OCI-LY7 (cell line): ENCODE measurements at regions not wholly inside any gene's neighbourhood (a gene's known extent, or its start where the extent isn't known, plus 50 kb on each side); places are given as distances from the start of the nearest gene placed in this dataset.

Experiments used
- BruUV-seq: library from RNA; stranded (reverse); fragments of 400-500 nt; replicated peaks from 2 replicates; lab custom pipeline; 2021; lab: Mats Ljungman, UMichigan
- CTCF ChIA-PET: fragments of 300-600 bp; sonication (Branson Sonifier 250); formaldehyde crosslinking; loops from one replicate; lab custom pipeline; 2022; ENCODE audit warnings: antibody characterized with exemption; ENCODE audit not compliant: unreplicated experiment; lab: Charles Lee
- POLR2A ChIA-PET: fragments of 300-600 bp; sonication (Branson Sonifier 250); formaldehyde crosslinking; loops from one replicate; lab custom pipeline; 2022; ENCODE audit warnings: antibody characterized with exemption; lab: Charles Lee
- DNase-seq: peaks from one replicate; pipeline ENCODE4 v3.0.0-alpha.2; 2015; ENCODE audit warnings: low spot score
- H2AFZ ChIP-seq: fragments of 200-600 bp; sonication (generic), shearing (Covaris generic); 2 replicates; pipeline ENCODE4 v1.6.1; 2014; ENCODE audit warnings: mild to moderate bottlenecking, antibody characterized with exemption, low read length, moderate library complexity
- H3K27ac ChIP-seq: fragments of 200-600 bp; sonication (generic); 2 replicates; pipeline ENCODE4 v1.5.1; 2014; ENCODE audit warnings: mixed run types, low read depth, mild to moderate bottlenecking, moderate library complexity, low read length, inconsistent platforms; ENCODE audit not compliant: poor library complexity, severe bottlenecking
- H3K36me3 ChIP-seq: fragments of 200-600 bp; sonication (generic); 2 replicates; pipeline ENCODE4 v1.6.1; 2014; ENCODE audit warnings: mild to moderate bottlenecking, antibody characterized with exemption, low read length, moderate library complexity, mixed read lengths; ENCODE audit not compliant: insufficient read depth
- H3K4me1 ChIP-seq: fragments of 200-600 bp; sonication (generic); 2 replicates; pipeline ENCODE4 v1.5.1; 2014; ENCODE audit warnings: mild to moderate bottlenecking, low read length; ENCODE audit not compliant: insufficient read depth, poor library complexity, severe bottlenecking
- H3K4me2 ChIP-seq: fragments of 200-600 bp; sonication (generic); 2 replicates; pipeline ENCODE4 v1.6.1; 2014; ENCODE audit warnings: mild to moderate bottlenecking, low read length
- H3K4me3 ChIP-seq: fragments of 200-600 bp; sonication (generic); 2 replicates; pipeline ENCODE4 v1.5.1; 2014; ENCODE audit warnings: mild to moderate bottlenecking, low read depth, low read length; ENCODE audit not compliant: poor library complexity, severe bottlenecking
- H3K79me2 ChIP-seq: fragments of 200-600 bp; sonication (generic); 2 replicates; pipeline ENCODE4 v1.6.1; 2016; ENCODE audit warnings: low read depth, mild to moderate bottlenecking, low read length, moderate library complexity, mixed read lengths; ENCODE audit not compliant: insufficient read depth
- H3K9me2 ChIP-seq: fragments of 200-600 bp; sonication (generic); 2 replicates; pipeline ENCODE4 v1.6.1; 2016; ENCODE audit warnings: mild to moderate bottlenecking, low read length, mixed read lengths; ENCODE audit not compliant: insufficient read depth
- H3K9me3 ChIP-seq: fragments of 200-600 bp; sonication (generic); 2 replicates; pipeline ENCODE4 v1.6.1; 2014; ENCODE audit warnings: mild to moderate bottlenecking, mixed run types, low read length, mixed read lengths
- H4K20me1 ChIP-seq: fragments of 200-600 bp; sonication (generic); 2 replicates; pipeline ENCODE4 v1.6.1; 2014; ENCODE audit warnings: mild to moderate bottlenecking, antibody characterized with exemption, low read length, moderate library complexity, mixed read lengths; ENCODE audit not compliant: insufficient read depth
- CTCF ChIP-seq: fragments of 200-600 bp; sonication (generic); conservative IDR thresholded peaks from 2 replicates; pipeline ENCODE4 v1.5.1; 2014; ENCODE audit warnings: mild to moderate bottlenecking, antibody characterized with exemption, low read length, moderate library complexity, mixed read lengths
- EZH2phosphoT487 ChIP-seq: fragments of 200-600 bp; sonication (generic); IDR thresholded peaks from 2 replicates; pipeline ENCODE4 v1.6.1; 2018; ENCODE audit warnings: low read depth, borderline replicate concordance, mild to moderate bottlenecking, mixed run types, antibody characterized with exemption, low read length, moderate library complexity, mixed read lengths
- intact Hi-C: fragments of 100-400 bp; cut with micrococcal nuclease; formaldehyde crosslinking; loops from one replicate; pipeline ENCODE4 v1.10.0; 2022; ENCODE audit not compliant: unreplicated experiment

DNA sequence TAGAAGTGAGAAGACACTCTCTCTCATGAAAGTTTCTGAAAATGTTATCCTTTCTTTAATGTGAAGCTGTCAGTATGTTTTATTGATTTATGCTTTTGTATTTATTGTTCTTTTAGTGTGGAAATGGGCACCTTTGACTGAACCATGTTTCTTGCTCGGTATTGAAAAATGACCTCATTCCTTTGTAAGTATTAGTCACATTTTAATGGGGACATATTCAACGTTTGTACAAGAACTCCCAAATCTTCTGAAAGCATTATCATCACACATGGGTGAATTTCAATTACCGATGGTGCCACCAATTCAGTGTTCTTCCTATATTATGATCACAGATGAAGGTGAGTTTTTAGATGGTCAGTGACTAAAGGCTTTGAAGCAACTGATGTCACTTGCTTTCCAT lies 371.8 kb upstream of the GCFC2 start:
- no TSS peak for BruUV-seq
- no peak for TF ChIP-seq CTCF
- TF ChIP-seq EZH2phosphoT487 = no peak

GRCh38 chr2:76080154-76080553 lies 369.4 kb upstream of the GCFC2 start:
- TF ChIP-seq EZH2phosphoT487 = no peak
- H3K4me2 ChIP-seq = no peak overlapping the region
- no peak for DNase-seq
- ChIA-PET CTCF (no interaction called here), POLR2A (interaction anchor here (0.7 kb wide), 1 partner anchor 365 kb away, joined by 3 read pairs; no protein-coding TSS in a partner anchor)
- no peaks in the 10 kb centered on the region for H4K20me1 ChIP-seq
- no peaks in the 10 kb centered on the region for H3K79me2 ChIP-seq
- no TSS peak for BruUV-seq
- H3K4me1 ChIP-seq = no peaks in the 10 kb centered on the region
- H3K27ac ChIP-seq = no peak overlapping the region
- H3K36me3 ChIP-seq = no peaks in the 10 kb centered on the region
- no peak overlapping the region for H2AFZ ChIP-seq
- H3K4me3 ChIP-seq = no peak overlapping the region
- H3K9me3 ChIP-seq = no peaks in the 10 kb centered on the region
- intact Hi-C loops = no loop called here
- H3K9me2 ChIP-seq = no peaks in the 10 kb centered on the region

More for the DNA sequence above, 371.8 kb upstream of the GCFC2 start:
- DNase-seq = no peak
- ChIA-PET CTCF (no interaction called here), POLR2A (no interaction called here)
- no peak overlapping the region for H3K27ac ChIP-seq
- no peaks in the 10 kb centered on the region for H3K36me3 ChIP-seq
- no peak overlapping the region for H2AFZ ChIP-seq
- no peak overlapping the region for H3K4me2 ChIP-seq
- H3K4me1 ChIP-seq = no peaks in the 10 kb centered on the region
- H3K4me3 ChIP-seq = no peak overlapping the region
- H3K9me3 ChIP-seq = no peaks in the 10 kb centered on the region
- no peaks in the 10 kb centered on the region for H4K20me1 ChIP-seq
- no peaks in the 10 kb centered on the region for H3K9me2 ChIP-seq
- H3K79me2 ChIP-seq = no peaks in the 10 kb centered on the region
- intact Hi-C loops = no loop called here

DNA sequence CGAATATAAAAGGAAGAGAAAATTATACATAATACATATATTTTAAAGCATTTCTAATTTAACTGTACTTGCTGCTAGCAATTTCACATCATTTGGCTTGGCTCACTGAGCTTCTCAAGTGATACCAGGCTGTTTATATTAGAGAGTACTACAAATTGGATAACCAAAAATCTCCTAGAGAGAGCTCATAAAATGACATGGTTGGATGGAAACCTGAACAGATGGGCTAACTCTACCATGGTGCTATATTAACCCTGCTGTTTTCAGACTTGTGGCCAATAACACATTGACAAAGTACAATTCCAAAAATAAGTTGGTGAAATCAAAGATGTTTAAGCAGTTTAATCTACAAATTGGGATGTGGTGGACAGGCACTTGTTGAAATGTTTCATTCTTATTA lies 364.4 kb upstream of the GCFC2 start:
- no peak overlapping the region for H3K27ac ChIP-seq
- ChIA-PET POLR2A (interaction anchor here (1.1 kb wide), 1 partner anchor 143 kb away, joined by 4 read pairs; no protein-coding TSS in a partner anchor), CTCF (no interaction called here)
- no peaks in the 10 kb centered on the region for H3K9me3 ChIP-seq
- no peaks in the 10 kb centered on the region for H3K79me2 ChIP-seq
- intact Hi-C loops = no loop called here
- H3K4me1 ChIP-seq = no peaks in the 10 kb centered on the region
- H4K20me1 ChIP-seq = no peaks in the 10 kb centered on the region
- H3K36me3 ChIP-seq = no peaks in the 10 kb centered on the region
- DNase-seq = no peak
- H3K4me3 ChIP-seq = no peak overlapping the region
- TF ChIP-seq CTCF (no peak), EZH2phosphoT487 (no peak)
- H3K4me2 ChIP-seq = no peak overlapping the region
- H2AFZ ChIP-seq = no peak overlapping the region
- no TSS peak for BruUV-seq
- H3K9me2 ChIP-seq = no peaks in the 10 kb centered on the region
